ENCODE measurements at regions not wholly inside any gene's neighbourhood (a gene's known extent, or its start where the extent isn't known, plus 50 kb on each side); places are given as distances from the start of the nearest gene placed in this dataset.

DNA sequence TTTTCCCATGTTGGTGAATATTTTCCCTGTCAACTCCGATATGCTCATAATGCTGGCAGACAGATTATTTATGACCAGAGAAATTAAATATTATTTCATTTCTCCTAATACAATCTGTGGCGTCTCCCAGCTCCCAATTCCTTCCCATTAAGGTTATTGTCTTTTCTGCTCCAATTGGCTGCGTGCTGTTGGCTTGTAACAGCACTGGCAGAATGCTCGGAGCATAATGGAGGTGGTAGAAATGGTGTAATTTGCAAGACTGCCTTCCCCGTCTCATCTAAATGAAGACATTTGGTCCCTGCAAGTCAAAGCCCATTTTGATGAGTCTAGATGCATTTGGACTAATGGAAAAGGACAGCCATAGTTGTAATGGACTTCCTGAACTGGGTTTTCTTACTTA lies 601.7 kb downstream of the BRINP1 start:
- H3K79me2 ChIP-seq (ENCODE audit: insufficient read depth, low read length), result no peaks in the 10 kb centered on the region
- H4K20me1 ChIP-seq (ENCODE audit: insufficient read depth, low read length), result no peaks in the 10 kb centered on the region
- H3K27me3 ChIP-seq (ENCODE audit: insufficient read depth, low read length), result no peaks in the 10 kb centered on the region
- H3K4me3 ChIP-seq (ENCODE audit: low read depth, low read length, poor library complexity, severe bottlenecking), result no peak overlapping the region
- H3K4me1 ChIP-seq (ENCODE audit: insufficient read depth, low read length, severe bottlenecking), result no peaks in the 10 kb centered on the region
- H3K9me3 ChIP-seq (ENCODE audit: low read length), result no peaks in the 10 kb centered on the region
- no peak overlapping the region for H3K4me2 ChIP-seq (ENCODE audit: low read length)
- H2AFZ ChIP-seq (ENCODE audit: low read length), result no peak overlapping the region
- H3K9me2 ChIP-seq (ENCODE audit: low read depth, low read length), result no peaks in the 10 kb centered on the region
- no peaks in the 10 kb centered on the region for H3F3A ChIP-seq (ENCODE audit: insufficient read depth, low read length)
- TF ChIP-seq, protein P1, sequence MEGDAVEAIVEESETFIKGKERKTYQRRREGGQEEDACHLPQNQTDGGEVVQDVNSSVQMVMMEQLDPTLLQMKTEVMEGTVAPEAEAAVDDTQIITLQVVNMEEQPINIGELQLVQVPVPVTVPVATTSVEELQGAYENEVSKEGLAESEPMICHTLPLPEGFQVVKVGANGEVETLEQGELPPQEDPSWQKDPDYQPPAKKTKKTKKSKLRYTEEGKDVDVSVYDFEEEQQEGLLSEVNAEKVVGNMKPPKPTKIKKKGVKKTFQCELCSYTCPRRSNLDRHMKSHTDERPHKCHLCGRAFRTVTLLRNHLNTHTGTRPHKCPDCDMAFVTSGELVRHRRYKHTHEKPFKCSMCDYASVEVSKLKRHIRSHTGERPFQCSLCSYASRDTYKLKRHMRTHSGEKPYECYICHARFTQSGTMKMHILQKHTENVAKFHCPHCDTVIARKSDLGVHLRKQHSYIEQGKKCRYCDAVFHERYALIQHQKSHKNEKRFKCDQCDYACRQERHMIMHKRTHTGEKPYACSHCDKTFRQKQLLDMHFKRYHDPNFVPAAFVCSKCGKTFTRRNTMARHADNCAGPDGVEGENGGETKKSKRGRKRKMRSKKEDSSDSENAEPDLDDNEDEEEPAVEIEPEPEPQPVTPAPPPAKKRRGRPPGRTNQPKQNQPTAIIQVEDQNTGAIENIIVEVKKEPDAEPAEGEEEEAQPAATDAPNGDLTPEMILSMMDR (IDR thresholded peaks at IDR 0.05; ENCODE audit: low read length), result no peak
- no peak for TF ChIP-seq EZH2 (IDR thresholded peaks at IDR 0.05; ENCODE audit: borderline replicate concordance, low read length)
- H3K9ac ChIP-seq (ENCODE audit: low read length), result no peak overlapping the region
- no peaks in the 10 kb centered on the region for H3K36me3 ChIP-seq (ENCODE audit: insufficient read depth, low read length)
- H3K27ac ChIP-seq (ENCODE audit: low read depth, low read length, poor library complexity, severe bottlenecking), result no peak overlapping the region

DNA sequence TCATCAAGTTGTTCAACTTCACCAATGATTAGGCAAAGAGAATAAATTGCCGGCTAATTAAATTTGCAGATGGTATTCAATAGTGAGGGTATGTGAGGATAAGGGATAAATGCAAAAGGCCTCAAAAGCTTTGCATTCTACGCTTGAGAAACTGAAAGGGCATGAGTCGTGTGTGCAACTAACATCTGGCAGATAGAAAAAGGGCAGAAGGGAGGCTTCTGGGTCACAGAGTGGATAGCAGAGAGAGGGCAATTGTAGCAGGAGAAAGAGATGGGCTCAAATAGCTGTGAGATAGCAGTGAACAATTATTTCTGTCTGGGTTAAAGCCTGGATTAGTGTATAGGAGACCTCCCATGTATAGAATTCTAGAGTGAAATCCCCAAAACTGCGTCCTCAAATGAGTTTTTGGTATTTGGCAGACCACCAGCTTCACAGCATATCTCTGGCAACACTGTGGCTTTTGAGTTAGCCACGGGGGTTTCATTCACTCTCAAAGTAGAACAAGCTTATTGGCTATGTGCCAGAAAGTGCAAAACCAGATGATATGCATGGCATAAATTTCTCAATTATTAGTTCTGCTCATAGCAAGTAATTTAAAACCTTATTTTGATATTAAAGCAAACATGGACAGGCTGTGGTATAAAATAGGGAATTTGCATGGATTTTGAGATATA lies 586.3 kb downstream of the BRINP1 start:
- TF ChIP-seq, protein P1 (IDR thresholded peaks at IDR 0.05; ENCODE audit: low read length), result no peak
- no peak for TF ChIP-seq EZH2 (IDR thresholded peaks at IDR 0.05; ENCODE audit: borderline replicate concordance, low read length)
- no peaks in the 10 kb centered on the region for H3K36me3 ChIP-seq (ENCODE audit: insufficient read depth, low read length)
- H3F3A ChIP-seq (ENCODE audit: insufficient read depth, low read length), result no peaks in the 10 kb centered on the region
- no peaks in the 10 kb centered on the region for H3K9me3 ChIP-seq (ENCODE audit: low read length)
- no peaks in the 10 kb centered on the region for H3K79me2 ChIP-seq (ENCODE audit: insufficient read depth, low read length)
- no peaks in the 10 kb centered on the region for H3K4me1 ChIP-seq (ENCODE audit: insufficient read depth, low read length, severe bottlenecking)
- no peak overlapping the region for H3K4me3 ChIP-seq (ENCODE audit: low read depth, low read length, poor library complexity, severe bottlenecking)
- no peaks in the 10 kb centered on the region for H3K27me3 ChIP-seq (ENCODE audit: insufficient read depth, low read length)
- H2AFZ ChIP-seq (ENCODE audit: low read length), result no peak overlapping the region
- no peaks in the 10 kb centered on the region for H3K9me2 ChIP-seq (ENCODE audit: low read depth, low read length)
- no peak overlapping the region for H3K27ac ChIP-seq (ENCODE audit: low read depth, low read length, poor library complexity, severe bottlenecking)
- no peak overlapping the region for H3K4me2 ChIP-seq (ENCODE audit: low read length)
- no peak overlapping the region for H3K9ac ChIP-seq (ENCODE audit: low read length)
- no peaks in the 10 kb centered on the region for H4K20me1 ChIP-seq (ENCODE audit: insufficient read depth, low read length)

DNA sequence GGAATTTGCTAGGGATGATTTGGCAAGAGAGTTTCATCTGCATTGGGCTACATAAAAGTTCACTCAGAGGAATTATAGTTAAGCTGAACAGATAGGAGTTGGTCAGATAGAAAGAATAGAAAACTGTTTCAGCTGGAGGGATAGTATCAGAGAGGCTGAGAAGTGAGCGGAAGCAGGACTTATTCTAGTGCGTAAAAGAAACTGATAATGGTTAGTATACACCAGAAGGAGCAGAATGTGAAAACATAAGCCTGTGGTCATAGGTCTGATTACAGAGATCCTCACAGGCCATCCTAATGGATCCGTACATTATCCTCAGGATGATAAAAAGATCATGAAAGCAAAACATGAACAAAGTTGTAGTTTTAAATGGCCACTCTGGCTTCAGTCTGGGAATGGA lies 585.2 kb downstream of the BRINP1 start:
- Histone ChIP-seq H3K9me3 (ENCODE audit: low read length) (no peaks in the 10 kb centered on the region), H3K4me3 (ENCODE audit: low read depth, low read length, poor library complexity, severe bottlenecking) (no peak overlapping the region), H3K4me2 (ENCODE audit: low read length) (no peak overlapping the region), H2AFZ (ENCODE audit: low read length) (no peak overlapping the region), H3K36me3 (ENCODE audit: insufficient read depth, low read length) (no peaks in the 10 kb centered on the region), H3K79me2 (ENCODE audit: insufficient read depth, low read length) (no peaks in the 10 kb centered on the region), H3K27me3 (ENCODE audit: insufficient read depth, low read length) (no peaks in the 10 kb centered on the region), H4K20me1 (ENCODE audit: insufficient read depth, low read length) (no peaks in the 10 kb centered on the region), H3K27ac (ENCODE audit: low read depth, low read length, poor library complexity, severe bottlenecking) (no peak overlapping the region), H3K9ac (ENCODE audit: low read length) (no peak overlapping the region), H3F3A (ENCODE audit: insufficient read depth, low read length) (no peaks in the 10 kb centered on the region), H3K9me2 (ENCODE audit: low read depth, low read length) (no peaks in the 10 kb centered on the region), H3K4me1 (ENCODE audit: insufficient read depth, low read length, severe bottlenecking) (no peaks in the 10 kb centered on the region)
- TF ChIP-seq, protein P1 (IDR thresholded peaks at IDR 0.05; ENCODE audit: low read length), result no peak
- no peak for TF ChIP-seq EZH2 (IDR thresholded peaks at IDR 0.05; ENCODE audit: borderline replicate concordance, low read length)

Measured in OCI-LY1 (cell line).